Upper lobe of left lung (tissue), 6 donors: ENCODE measurements at regions not wholly inside any gene's neighbourhood (a gene's known extent, or its start where the extent isn't known, plus 50 kb on each side); places are given as distances from the start of the nearest gene placed in this dataset.

Source experiments
- ATAC-seq, 2 donors: fragments of 200-7000 bp; cut with Tn5 transposase; one replicate each; pipeline ENCODE4 v1.9.1; 2022; ENCODE audit warnings: mild to moderate bottlenecking in 2 of 2, moderate library complexity in 2 of 2; ENCODE audit not compliant: low FRiP score in 2 of 2
- DNase-seq, 2 donors: peaks; one replicate each; pipeline ENCODE4 v3.0.0-alpha.2; 2019 to 2020
- H3K27ac ChIP-seq, 4 donors: fragments of 200-600 bp; sonication (generic); one replicate each; pipeline ENCODE4 v1.5.1; 2016 to 2019
- H3K27me3 ChIP-seq, 4 donors: fragments of 200-600 bp; sonication (generic); one replicate each; pipeline ENCODE4 v1.5.1; 2017 to 2019
- H3K36me3 ChIP-seq, 4 donors: fragments of 200-600 bp; sonication (generic); one replicate each; pipeline ENCODE4 v1.5.1; 2016 to 2019
- H3K4me1 ChIP-seq, 4 donors: fragments of 200-600 bp; sonication (generic); one replicate each; pipeline ENCODE4 v1.5.1; 2018 to 2019
- H3K4me3 ChIP-seq, 4 donors: fragments of 200-600 bp; sonication (generic); one replicate each; pipeline ENCODE4 v1.5.1; 2017 to 2019; ENCODE audit warnings: mild to moderate bottlenecking in 2 of 4, moderate library complexity in 1 of 4
- H3K9me3 ChIP-seq, 4 donors: fragments of 200-600 bp; sonication (generic); one replicate each; pipeline ENCODE4 v1.5.1; 2018 to 2019
- CTCF ChIP-seq, 6 experiments: fragments of 450-650 bp in 4 of 6; fragments of 200-600 bp in 2 of 6; sonication (generic) in 2 of 6; IDR thresholded peaks; one replicate each; pipeline ENCODE4 v1.5.1; 2016 to 2019; ENCODE audit warnings: antibody characterized with exemption in 6 of 6
- EP300 ChIP-seq, 4 donors: sonication (generic); formaldehyde crosslinking; IDR thresholded peaks; one replicate each; pipeline ENCODE4 v1.5.1; 2017; ENCODE audit warnings: antibody characterized with exemption in 4 of 4, control low read depth in 2 of 4
- POLR2A ChIP-seq, 4 donors: fragments of 450-650 bp; IDR thresholded peaks; one replicate each; pipeline ENCODE4 v1.5.1; 2016 to 2017; ENCODE audit warnings: antibody characterized with exemption in 4 of 4, mild to moderate bottlenecking in 2 of 4
- POLR2AphosphoS5 ChIP-seq, 2 donors: sonication (generic); formaldehyde crosslinking; IDR thresholded peaks; one replicate each; pipeline ENCODE4 v1.5.1; 2017; ENCODE audit warnings: antibody characterized with exemption in 2 of 2
- WGBS, 2 donors: methylation state at CpG; one replicate each; pipeline ENCODE4 v1.1.5; 2017 to 2018; 5-methylcytosine and 5-hydroxymethylcytosine counted together
- donor health status: DM: no; HTN: no; CAD: no; lungs with moderate emphysema.
- donor health status: DM: no; HTN: yes; CAD: no; lungs with severe emphysema.

GRCh38 chr2:116340690-116341089 lies 1473.8 kb upstream of the DDX18 start:
- Histone ChIP-seq H3K4me1 (no peaks in the 10 kb centered on the region), H3K4me3 (no peak overlapping the region), H3K9me3 (no peaks in the 10 kb centered on the region), H3K36me3 (no peaks in the 10 kb centered on the region), H3K27me3 (no peaks in the 10 kb centered on the region), H3K27ac (no peak overlapping the region)
- DNase-seq: no peak
- TF ChIP-seq EP300 (IDR thresholded peaks at IDR 0.05) (no peak), POLR2A (IDR thresholded peaks at IDR 0.05) (no peak), CTCF (IDR thresholded peaks at IDR 0.05) (no peak), POLR2AphosphoS5 (IDR thresholded peaks at IDR 0.05) (no peak)
- WGBS, 2 donors: 79 to 81% methylated on average over 2 of the region's 2 CpGs
- no peak for ATAC-seq

GRCh38 chr2:116366212-116366611 lies 1448.3 kb upstream of the DDX18 start:
- H3K27ac ChIP-seq: no peak overlapping the region
- peaks cover 0 to 7% (median 0%) of the 10 kb centered on the region in 4 donors for H3K9me3 ChIP-seq
- 77 to 82% methylated on average over 6 of the region's 6 CpGs for WGBS, 2 donors
- DNase-seq: no peak
- H3K36me3 ChIP-seq: no peaks in the 10 kb centered on the region
- no peak overlapping the region for H3K4me3 ChIP-seq
- no peak for TF ChIP-seq CTCF (IDR thresholded peaks at IDR 0.05)
- TF ChIP-seq POLR2A (IDR thresholded peaks at IDR 0.05): no peak
- no peak for ATAC-seq
- H3K4me1 ChIP-seq: no peaks in the 10 kb centered on the region
- H3K27me3 ChIP-seq: no peaks in the 10 kb centered on the region

GRCh38 chr2:116378786-116379185 lies 1435.7 kb upstream of the DDX18 start:
- no peak for DNase-seq

GRCh38 chr2:116411211-116411610 lies 1403.3 kb upstream of the DDX18 start:
- WGBS, 2 donors: 64 to 75% methylated on average over 2 of the region's 2 CpGs
- TF ChIP-seq CTCF (IDR thresholded peaks at IDR 0.05) (no peak), POLR2AphosphoS5 (IDR thresholded peaks at IDR 0.05) (no peak)
- Histone ChIP-seq H3K9me3 (peaks cover 0 to 5% (median 0%) of the 10 kb centered on the region in 4 donors), H3K4me1 (no peaks in the 10 kb centered on the region), H3K27me3 (no peaks in the 10 kb centered on the region), H3K4me3 (no peak overlapping the region), H3K27ac (no peak overlapping the region), H3K36me3 (no peaks in the 10 kb centered on the region)
- ATAC-seq: no peak
- no peak for DNase-seq

More at GRCh38 chr2:116378786-116379185, 1435.7 kb upstream of the DDX18 start:
- no peak for ATAC-seq
- Histone ChIP-seq H3K4me3 (no peak overlapping the region), H3K27ac (no peak overlapping the region), H3K27me3 (no peaks in the 10 kb centered on the region), H3K36me3 (no peaks in the 10 kb centered on the region), H3K4me1 (no peaks in the 10 kb centered on the region), H3K9me3 (no peaks in the 10 kb centered on the region)
- WGBS, 2 donors: 83 to 87% methylated on average over 5 of the region's 5 CpGs
- TF ChIP-seq CTCF (IDR thresholded peaks at IDR 0.05): no peak
- TF ChIP-seq POLR2A (IDR thresholded peaks at IDR 0.05): no peak
- TF ChIP-seq EP300 (IDR thresholded peaks at IDR 0.05): no peak
- no peak for TF ChIP-seq POLR2AphosphoS5 (IDR thresholded peaks at IDR 0.05)

- ATAC-seq (peak in 1 of 2 donors; percentile 11), DNase-seq (peak in 1 of 2 donors; percentile 6)
- 64 to 82% methylated on average over 5 of the region's 5 CpGs for WGBS, 2 donors
- no peaks in the 10 kb centered on the region for H3K36me3 ChIP-seq
- H3K27ac ChIP-seq: no peak overlapping the region
- H3K27me3 ChIP-seq: no peaks in the 10 kb centered on the region
- TF ChIP-seq POLR2A (IDR thresholded peaks at IDR 0.05) (no peak), CTCF (IDR thresholded peaks at IDR 0.05) (no peak)
- H3K9me3 ChIP-seq: peaks cover 0 to 7% (median 0%) of the 10 kb centered on the region in 4 donors
- H3K4me1 ChIP-seq: no peaks in the 10 kb centered on the region
- H3K4me3 ChIP-seq: no peak overlapping the region
Measured at GRCh38 chr2:116413659-116414058, 1400.8 kb upstream of the DDX18 start.
